AG08395 (cell line): ENCODE measurements at regions not wholly inside any gene's neighbourhood (a gene's known extent, or its start where the extent isn't known, plus 50 kb on each side); places are given as distances from the start of the nearest gene placed in this dataset.

ENCODE experiments used
- DNase-seq: peaks from one replicate; pipeline ENCODE4 v3.0.0; 2012; ENCODE audit warnings: mixed read lengths, low spot score

DNA sequence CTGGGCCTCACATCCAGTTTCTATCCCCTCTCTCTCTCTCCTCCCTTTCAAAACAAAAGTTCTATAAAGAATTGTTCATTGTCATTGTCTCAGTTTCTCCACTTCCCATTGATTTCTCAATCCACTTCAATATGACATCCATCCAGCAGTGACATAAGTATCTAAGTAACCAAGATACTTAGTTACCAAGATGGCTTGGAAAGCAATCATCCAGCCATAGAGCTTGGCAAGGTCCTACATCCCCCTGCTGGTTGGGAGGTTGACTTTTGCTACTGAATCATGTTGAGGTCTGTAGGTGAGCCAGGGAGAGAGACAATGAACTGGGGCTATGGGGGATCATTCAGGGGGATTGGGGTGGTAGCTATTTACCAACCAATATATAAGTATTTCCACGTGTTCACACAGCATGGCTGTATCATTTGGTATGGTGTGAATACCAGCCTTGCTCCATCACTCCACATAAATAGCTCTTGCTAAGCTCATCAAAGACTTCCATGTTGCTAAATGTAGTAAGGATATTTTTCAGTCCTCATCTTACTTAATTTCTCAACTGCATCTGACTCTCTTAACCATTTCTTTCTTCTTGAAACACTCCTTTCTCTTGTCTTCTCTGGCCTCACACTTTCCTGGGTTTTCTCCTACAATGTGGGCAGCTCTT lies 58.8 kb upstream of the NTRK3 start:
- DNase-seq, result no peak

DNA sequence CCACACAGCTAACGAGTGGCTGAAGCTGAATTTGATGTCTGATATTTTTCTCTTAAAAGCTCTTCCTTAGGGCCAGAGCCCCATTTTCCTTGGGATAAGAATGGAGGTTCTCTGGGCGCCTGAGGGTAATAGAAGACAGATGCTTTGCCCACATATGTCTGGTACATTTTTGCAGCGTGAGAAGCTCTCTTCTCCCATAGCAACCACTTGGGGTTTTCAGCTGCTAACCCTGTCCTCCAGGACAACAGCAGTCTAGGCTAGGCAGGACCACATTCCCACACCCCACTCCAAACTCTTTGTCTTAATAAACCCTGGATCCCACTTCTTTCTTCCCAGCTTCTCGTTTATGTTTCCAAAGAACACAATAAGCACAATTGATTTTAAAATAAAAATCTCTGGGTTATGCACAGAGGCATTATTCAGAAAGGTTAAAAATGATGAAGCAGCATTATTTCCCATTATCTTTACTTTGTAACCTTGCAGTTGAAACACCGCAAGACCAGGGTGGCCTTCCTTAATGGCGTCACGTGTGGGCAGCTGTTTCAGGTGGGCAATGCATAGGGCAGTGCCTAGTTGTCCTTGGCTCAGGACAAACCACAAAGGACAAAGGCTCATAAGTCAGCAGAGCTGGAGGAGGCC lies 56.5 kb upstream of the NTRK3 start:
- peak; percentile 66 for DNase-seq

DNA sequence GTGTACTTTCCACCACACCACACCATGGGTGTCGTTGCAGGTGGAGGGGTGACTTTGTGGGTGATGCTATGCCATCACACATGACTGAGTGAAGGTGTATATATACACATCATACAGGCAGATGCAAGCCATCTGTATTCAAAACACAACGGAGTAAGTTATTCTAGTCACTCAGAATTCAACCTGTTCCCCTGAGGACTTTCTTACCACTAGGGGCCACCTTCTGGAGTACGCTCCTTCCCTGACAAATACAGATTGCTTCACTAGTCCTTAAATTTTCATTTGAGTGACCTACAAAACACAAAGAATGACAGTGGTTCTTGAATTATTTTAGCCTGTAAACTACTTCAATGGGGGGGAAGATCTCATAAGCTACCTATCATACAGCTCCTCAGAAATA lies 52.8 kb upstream of the NTRK3 start:
- DNase-seq, result no peak

DNA sequence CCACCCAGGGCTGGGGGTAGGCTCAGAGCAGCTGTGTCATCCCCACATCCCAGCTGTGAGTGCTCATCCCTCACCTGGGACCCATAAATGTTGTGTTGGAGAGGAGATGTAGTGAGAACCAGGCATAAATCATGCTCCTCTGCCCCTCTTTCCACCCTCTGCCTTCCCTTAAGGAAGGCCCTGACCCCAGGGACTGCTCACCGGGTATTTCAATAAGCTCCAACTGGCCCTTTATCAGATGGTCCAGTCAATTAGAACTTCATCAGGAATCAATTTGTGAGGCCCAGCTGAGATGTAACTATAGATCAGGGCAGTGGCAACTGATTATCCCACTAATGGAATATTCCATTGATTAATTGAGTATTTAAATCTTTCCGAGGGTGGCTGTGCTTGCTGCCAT lies 50.8 kb upstream of the NTRK3 start:
- DNase-seq, result no peak
